ENCODE measurements at regions not wholly inside any gene's neighbourhood (a gene's known extent, or its start where the extent isn't known, plus 50 kb on each side); places are given as distances from the start of the nearest gene placed in this dataset.
"Not testable (repeated sequence)": the region's sequence is repeated elsewhere in the genome, so short reads cannot be mapped to it uniquely, and the experiment has no call there.

GRCh38 chr12:85475277-85475676 is 195.3 kb downstream of the ALX1 start:
- TF ChIP-seq, protein P1, sequence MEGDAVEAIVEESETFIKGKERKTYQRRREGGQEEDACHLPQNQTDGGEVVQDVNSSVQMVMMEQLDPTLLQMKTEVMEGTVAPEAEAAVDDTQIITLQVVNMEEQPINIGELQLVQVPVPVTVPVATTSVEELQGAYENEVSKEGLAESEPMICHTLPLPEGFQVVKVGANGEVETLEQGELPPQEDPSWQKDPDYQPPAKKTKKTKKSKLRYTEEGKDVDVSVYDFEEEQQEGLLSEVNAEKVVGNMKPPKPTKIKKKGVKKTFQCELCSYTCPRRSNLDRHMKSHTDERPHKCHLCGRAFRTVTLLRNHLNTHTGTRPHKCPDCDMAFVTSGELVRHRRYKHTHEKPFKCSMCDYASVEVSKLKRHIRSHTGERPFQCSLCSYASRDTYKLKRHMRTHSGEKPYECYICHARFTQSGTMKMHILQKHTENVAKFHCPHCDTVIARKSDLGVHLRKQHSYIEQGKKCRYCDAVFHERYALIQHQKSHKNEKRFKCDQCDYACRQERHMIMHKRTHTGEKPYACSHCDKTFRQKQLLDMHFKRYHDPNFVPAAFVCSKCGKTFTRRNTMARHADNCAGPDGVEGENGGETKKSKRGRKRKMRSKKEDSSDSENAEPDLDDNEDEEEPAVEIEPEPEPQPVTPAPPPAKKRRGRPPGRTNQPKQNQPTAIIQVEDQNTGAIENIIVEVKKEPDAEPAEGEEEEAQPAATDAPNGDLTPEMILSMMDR (IDR thresholded peaks at IDR 0.05): not testable (repeated sequence)
- TF ChIP-seq POLR2A (IDR thresholded peaks at IDR 0.05): not testable (repeated sequence)

All from lower leg skin (tissue), 3 donors.